GM12865 (cell line): ENCODE measurements at regions not wholly inside any gene's neighbourhood (a gene's known extent, or its start where the extent isn't known, plus 50 kb on each side); places are given as distances from the start of the nearest gene placed in this dataset.

ENCODE experiments used
- DNase-seq: peaks from one replicate; pipeline ENCODE4 v3.0.0; 2010; ENCODE audit warnings: low read depth
- H3K4me3 ChIP-seq: 2 replicates; pipeline ENCODE4 v1.5.1; 2011; ENCODE audit warnings: mild to moderate bottlenecking, low read depth, low read length, control low read depth
- TF ChIP-seq, protein P1 (sequence below): IDR thresholded peaks from 2 replicates; pipeline ENCODE4 v1.5.1; 2011; ENCODE audit warnings: low read length, control low read depth, low read depth, inconsistent platforms; ENCODE audit not compliant: insufficient read depth; ENCODE audit errors: missing control alignments

DNA sequence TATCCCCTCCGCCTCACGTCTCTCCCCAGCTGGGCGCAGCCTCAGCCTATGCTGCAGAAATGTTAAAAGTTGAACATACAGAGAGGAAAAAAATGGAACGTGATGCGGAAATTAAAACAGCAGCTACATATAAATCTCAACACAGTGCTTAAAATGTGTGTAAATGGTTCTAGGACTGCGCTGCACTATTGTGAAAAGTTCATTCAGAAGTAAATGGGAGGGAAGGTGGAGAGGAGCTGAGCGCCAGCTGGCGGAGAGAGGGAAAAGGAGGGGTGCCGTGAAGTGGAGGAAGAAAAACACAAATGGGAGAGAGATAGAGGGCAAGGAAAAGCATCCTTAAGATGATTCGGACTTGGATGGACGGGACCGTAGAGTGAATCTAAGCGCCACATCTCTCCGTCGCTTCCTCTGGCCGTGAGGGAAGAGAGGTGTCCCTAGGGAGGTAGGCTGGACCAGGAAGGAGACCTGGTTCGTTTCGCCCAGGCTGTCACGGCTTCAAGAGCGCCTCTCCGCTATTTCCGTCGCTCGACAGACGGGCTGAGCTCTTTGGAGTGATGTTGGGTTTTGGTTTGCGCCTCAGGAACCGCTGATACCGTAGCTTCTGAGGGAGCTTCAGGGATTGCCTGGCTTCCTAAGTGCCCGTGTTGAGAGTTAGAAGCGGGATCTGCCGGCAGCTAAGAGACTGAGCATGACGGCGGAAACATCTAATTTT is 113.7 kb downstream of the TRIM27 start:
- H3K4me3 ChIP-seq = peak overlapping the region; percentile 2; the same call in 1 of the 2 replicates
- TF ChIP-seq, protein P1, sequence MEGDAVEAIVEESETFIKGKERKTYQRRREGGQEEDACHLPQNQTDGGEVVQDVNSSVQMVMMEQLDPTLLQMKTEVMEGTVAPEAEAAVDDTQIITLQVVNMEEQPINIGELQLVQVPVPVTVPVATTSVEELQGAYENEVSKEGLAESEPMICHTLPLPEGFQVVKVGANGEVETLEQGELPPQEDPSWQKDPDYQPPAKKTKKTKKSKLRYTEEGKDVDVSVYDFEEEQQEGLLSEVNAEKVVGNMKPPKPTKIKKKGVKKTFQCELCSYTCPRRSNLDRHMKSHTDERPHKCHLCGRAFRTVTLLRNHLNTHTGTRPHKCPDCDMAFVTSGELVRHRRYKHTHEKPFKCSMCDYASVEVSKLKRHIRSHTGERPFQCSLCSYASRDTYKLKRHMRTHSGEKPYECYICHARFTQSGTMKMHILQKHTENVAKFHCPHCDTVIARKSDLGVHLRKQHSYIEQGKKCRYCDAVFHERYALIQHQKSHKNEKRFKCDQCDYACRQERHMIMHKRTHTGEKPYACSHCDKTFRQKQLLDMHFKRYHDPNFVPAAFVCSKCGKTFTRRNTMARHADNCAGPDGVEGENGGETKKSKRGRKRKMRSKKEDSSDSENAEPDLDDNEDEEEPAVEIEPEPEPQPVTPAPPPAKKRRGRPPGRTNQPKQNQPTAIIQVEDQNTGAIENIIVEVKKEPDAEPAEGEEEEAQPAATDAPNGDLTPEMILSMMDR = no peak
- DNase-seq = peak; percentile 27

DNA sequence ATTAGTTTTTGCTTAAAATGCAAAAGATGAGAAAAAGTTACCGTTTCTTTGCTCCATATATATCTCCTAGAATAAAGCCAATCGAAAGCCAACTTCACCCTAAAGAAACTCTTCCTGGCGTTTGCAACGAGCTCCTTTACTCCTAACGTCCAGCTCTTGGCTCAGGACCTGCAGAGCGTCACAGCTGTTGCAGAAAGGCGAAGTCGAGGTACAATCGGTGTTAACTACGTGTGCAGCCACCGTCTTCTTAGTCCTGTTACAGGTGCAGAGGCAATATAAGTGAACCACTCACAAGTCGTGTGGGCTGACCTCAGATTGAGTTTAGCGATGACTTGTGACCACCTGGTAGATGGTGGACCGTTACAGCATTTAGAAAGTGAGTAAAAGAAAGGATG is 113.1 kb downstream of the TRIM27 start:
- TF ChIP-seq, protein P1 = no peak
- no peak overlapping the region for H3K4me3 ChIP-seq
- DNase-seq = peak; percentile 39

DNA sequence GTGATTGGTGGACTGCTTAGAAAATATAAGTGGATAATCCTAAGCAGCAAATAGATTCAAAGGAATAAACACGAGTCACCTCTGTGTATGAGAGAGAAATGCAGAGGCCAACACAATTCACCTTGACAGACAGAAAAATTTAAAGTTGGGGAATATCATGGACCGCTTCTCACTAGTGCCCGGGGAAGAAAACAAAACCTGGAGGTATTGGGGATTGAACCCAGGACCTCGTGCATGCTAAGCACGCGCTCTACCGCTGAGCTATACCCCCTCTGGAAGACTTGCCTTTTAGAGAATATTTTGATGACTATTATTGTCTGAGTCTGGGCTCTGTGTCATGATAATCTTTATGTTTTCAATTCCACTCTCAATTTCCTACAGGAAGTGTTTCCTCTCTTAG is 111.9 kb downstream of the TRIM27 start:
- peak; percentile 52 for DNase-seq
- H3K4me3 ChIP-seq = no peak overlapping the region
- TF ChIP-seq, protein P1 = no peak

DNA sequence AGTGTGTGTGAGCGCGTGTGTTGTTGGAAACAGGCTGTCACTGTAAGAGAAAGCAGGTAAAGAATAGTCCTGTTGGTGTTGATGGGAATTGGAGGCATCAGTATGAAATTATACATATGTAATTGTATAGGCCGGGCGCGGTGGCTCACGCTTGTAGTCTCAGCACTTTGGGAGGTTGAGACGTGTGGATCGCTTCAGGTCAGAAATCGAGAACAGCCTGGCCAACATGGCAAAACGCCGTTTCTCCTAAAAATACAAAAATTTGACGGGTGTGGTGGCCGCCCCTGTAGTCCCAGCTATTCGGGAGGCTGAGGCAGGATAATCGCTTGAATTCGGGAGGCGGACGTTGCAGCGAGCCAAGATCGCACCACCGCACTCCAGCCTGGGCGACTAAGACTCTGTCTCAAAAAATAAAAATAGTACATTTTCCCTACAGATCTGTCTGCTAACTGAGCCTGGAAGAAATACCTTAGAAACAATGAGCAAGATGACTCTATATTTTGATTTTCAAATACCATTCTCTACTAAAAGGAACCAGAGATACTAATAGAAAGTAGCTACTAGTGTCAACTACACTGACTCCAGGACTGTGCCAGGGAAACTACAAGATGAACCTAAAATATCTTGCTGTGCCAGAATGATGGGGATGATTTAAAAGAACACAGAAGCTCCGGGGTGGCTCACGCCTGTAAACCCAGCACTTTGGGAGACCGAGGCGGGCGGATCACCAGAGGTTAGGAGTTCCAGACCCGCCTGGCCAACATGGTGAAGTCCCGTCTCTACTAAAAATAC is 110.8 kb downstream of the TRIM27 start:
- TF ChIP-seq, protein P1 = no peak
- no peak for DNase-seq
- H3K4me3 ChIP-seq = no peak overlapping the region

DNA sequence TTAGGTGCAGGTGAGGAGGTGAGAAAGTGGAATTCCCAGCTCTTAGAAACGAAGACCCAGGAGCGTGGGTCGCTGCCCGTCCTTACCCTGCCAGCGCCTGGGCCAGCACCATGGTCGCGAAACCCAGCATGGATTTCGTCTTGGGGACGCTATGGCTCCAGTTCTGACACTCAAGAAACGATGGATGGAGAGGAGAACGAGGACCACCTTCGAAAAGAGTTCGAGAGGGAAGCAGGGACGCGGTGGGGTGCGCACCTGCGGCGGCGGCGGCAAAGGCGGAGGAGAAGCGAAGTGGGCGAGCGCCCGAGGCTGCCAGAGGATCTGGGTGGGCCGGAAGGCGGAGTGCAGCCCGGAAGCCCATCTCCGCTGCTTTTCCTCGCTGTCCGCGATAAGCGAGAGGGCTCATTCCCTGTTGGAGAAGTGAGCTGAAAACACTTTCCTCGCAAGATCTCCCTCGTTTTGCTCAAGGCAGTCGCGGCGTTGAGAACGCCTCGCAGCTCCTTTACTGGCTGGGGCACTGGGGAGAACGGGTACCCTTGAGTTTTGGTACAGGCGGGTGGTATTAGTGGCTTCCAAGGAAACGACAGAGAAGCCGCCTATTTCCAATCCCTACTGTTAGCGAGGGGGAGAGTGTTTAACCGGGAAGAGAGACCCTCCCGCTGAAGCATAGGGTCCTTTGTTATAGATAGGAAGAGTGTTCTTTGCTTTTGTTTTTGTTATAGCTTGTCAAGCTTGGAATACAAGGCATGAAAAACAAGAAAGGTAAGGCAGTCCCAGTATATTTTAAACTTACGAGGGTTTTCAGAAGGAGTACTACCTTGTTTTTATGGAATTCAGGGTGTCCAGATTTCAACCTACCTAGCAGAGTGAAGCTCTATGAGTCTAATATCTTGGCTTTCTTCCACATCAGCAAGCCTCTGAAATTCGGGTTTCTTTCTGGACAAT is 109.5 kb downstream of the TRIM27 start:
- DNase-seq = no peak
- no peak overlapping the region for H3K4me3 ChIP-seq

DNA sequence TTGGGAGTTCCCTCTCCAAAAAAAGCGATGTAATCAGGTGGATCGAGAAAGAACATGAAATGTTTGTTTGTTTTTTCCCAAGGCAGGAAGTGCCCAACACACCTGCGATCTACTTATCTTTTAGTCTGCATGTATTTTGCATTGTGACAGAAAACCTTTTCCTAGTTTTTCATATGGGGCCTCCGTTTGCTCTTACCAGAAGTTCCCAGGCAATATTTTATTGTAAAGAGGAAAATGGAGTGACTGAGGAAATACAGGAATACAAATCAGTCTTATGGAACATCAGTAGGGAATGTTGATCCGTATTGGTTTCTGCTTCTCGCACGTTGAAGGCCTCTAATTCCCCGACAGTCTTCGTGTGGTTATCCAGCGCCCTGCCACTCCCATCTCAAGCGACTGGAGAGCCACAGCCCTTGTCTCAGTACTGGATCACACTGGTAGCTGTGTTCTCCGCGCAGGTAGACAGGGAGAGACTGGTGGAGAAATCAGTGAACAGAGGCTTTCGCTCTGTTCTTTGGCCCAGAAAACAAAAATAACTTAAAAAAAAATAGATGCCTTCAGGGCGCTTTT is 107.4 kb downstream of the TRIM27 start:
- TF ChIP-seq, protein P1 = no peak
- H3K4me3 ChIP-seq = no peak overlapping the region
- DNase-seq = no peak

More for the DNA sequence above, 109.5 kb downstream of the TRIM27 start:
- TF ChIP-seq, protein P1 = no peak
